DMS53 treated with DMSO at 0.1 percent for 48 hours (cell line): ENCODE measurements at regions not wholly inside any gene's neighbourhood (a gene's known extent, or its start where the extent isn't known, plus 50 kb on each side); places are given as distances from the start of the nearest gene placed in this dataset.

Experiments used
- DNase-seq: peaks from one replicate; lab custom pipeline; 2025; ENCODE audit not compliant: unreplicated experiment; lab: John Stamatoyannopoulos, UW

- DNase-seq = peak; percentile 6
Measured at GRCh38 chr4:121277194-121278105, 103.4 kb downstream of the QRFPR start.

GRCh38 chr4:121273191-121273590, 107.6 kb downstream of the QRFPR start:
- no peak for DNase-seq

- DNase-seq = peak; percentile 78
Measured at GRCh38 chr4:121272526-121272925, 108.3 kb downstream of the QRFPR start.

GRCh38 chr4:121270389-121270788, 106.3 kb upstream of the TNIP3 start:
- no peak for DNase-seq

GRCh38 chr4:121269001-121269400, 104.9 kb upstream of the TNIP3 start:
- DNase-seq = no peak

- DNase-seq = no peak
Measured at GRCh38 chr4:121266982-121267381, 102.9 kb upstream of the TNIP3 start.

GRCh38 chr4:121256887-121257466, 92.9 kb upstream of the TNIP3 start:
- DNase-seq = no peak

- DNase-seq = peak; percentile 0
Measured at GRCh38 chr4:121255986-121256750, 92.0 kb upstream of the TNIP3 start.

GRCh38 chr4:121253961-121254360, 89.8 kb upstream of the TNIP3 start:
- DNase-seq = no peak

GRCh38 chr4:121252224-121252806, 88.2 kb upstream of the TNIP3 start:
- peak; percentile 38 for DNase-seq

GRCh38 chr4:121248747-121249146, 84.6 kb upstream of the TNIP3 start:
- DNase-seq = no peak

DNA sequence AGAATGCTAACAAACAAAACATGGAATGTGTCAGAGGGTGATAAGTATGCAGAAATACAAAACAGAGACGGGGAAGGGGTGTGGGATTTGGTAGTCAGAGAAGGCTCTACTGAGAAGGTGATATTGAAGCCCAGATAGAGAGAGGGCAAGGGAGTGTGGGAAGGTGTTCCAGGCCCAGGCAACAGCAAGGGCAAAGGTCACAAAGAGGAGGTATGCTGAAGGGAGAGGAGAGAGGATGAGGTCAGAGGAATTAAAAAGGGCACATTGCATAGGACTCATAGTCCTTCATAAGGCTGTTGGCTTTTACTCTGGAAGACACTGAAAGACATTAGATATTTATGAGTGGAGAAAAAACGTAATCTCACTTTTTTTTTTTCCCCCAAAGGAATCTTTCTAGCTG, 82.6 kb upstream of the TNIP3 start:
- DNase-seq = no peak

GRCh38 chr4:121243485-121243884, 79.4 kb upstream of the TNIP3 start:
- peak; percentile 45 for DNase-seq

GRCh38 chr4:121242188-121242750, 78.1 kb upstream of the TNIP3 start:
- no peak for DNase-seq

- DNase-seq = no peak
Measured at GRCh38 chr4:121239951-121240350, 75.8 kb upstream of the TNIP3 start.

DNA sequence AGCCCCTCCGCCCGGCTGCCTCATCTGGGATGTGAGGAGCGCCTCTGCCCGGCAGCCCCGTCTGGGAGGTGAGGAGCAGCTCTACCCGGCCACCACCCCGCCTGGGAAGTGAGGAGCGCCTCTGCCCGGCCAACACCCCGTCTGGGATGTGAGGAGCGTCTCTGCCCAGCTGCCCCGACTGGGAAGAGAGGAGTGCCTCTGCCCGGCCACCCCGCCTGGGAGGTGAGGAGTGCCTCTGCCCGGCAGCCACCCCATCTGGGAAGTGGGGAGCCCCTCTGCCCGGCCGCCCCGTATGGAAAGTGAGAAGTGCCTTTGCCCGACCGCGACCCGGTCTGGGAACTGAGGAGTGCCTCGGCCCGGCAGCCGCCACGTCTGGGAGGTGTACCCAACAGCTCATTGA, 74.3 kb upstream of the TNIP3 start:
- no peak for DNase-seq

DNA sequence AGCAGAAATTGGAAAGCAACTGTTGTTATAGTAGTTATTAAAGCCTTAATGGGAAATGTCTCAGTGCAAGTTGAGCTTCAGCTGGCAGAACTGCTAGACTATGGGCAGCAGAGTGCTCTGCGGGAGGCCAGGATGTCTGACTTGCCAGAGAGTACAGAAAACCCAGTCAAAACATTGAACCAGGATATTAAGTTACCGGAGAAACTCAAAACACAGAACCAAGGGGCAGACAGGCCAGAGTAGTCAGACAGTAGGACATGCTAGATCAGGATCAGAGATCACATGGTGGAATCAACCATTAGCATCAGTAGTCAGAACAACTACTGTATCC, 72.9 kb upstream of the TNIP3 start:
- no peak for DNase-seq

GRCh38 chr4:121236353-121237068, 72.4 kb upstream of the TNIP3 start:
- DNase-seq = no peak

DNA sequence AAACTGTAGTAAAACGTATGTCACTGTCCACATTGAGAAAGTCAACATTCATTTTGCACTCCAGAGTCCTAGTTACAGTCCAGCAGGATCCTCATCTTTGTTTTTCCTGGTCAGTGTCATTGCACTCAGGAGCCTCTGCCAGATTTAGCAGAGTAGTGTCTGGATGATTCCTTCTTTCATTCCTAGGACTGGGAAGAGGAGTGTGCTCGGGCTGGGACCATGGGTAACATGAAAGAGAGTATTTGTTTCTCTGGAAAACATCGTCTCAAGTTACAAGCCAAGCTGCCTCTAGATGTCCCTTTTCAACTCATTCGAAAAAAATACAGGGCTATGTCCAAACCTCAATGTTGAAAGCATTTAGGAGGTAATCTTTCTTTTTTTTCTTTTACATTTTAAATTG, 69.9 kb upstream of the TNIP3 start:
- no peak for DNase-seq

GRCh38 chr4:121229993-121230392, 65.9 kb upstream of the TNIP3 start:
- no peak for DNase-seq

DNA sequence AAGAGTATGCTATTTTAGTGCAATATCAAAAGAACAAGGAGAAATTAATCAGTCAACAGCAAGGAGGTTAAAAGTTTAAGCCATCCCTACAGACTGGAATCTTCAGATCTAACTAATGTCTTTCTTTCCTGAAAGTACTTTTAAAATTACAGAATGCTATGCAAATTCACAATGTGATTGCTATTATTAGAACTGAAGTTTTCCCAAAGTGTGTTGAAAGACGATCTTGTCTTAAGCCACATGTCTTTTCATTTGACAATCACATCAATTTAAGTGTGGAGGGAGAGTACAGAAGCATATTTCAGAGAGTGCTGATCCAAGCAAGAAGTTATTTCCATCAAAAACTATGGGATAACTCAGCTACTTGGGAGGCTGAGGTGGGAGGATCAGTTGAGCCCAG, 64.7 kb upstream of the TNIP3 start:
- no peak for DNase-seq
